Endodermal cell (in vitro differentiated cells): ENCODE measurements at regions not wholly inside any gene's neighbourhood (a gene's known extent, or its start where the extent isn't known, plus 50 kb on each side); places are given as distances from the start of the nearest gene placed in this dataset.

ENCODE experiments used
- DNase-seq: peaks from one replicate; pipeline ENCODE4 v3.0.0-alpha.2; 2017
- H3K27ac ChIP-seq: 2 replicates; pipeline ENCODE4 v1.5.1; 2013; ENCODE audit warnings: mild to moderate bottlenecking, low read depth, low read length, moderate library complexity
- H3K27me3 ChIP-seq: 2 replicates; pipeline ENCODE4 v1.6.1; 2013; ENCODE audit warnings: mild to moderate bottlenecking, low read length, moderate library complexity; ENCODE audit not compliant: insufficient read depth, control insufficient read depth, poor library complexity, severe bottlenecking
- H3K36me3 ChIP-seq: 2 replicates; pipeline ENCODE4 v1.7.0; 2013; ENCODE audit warnings: mild to moderate bottlenecking, low read length, moderate library complexity; ENCODE audit not compliant: control insufficient read depth, insufficient read depth
- H3K4me1 ChIP-seq: one replicate; pipeline ENCODE4 v1.7.0; 2013; ENCODE audit warnings: low read length; ENCODE audit not compliant: control insufficient read depth, insufficient read depth
- H3K4me3 ChIP-seq: 2 replicates; pipeline ENCODE4 v1.5.1; 2013; ENCODE audit warnings: mild to moderate bottlenecking, low read length, moderate library complexity
- H3K9ac ChIP-seq: 2 replicates; pipeline ENCODE4 v1.6.1; 2013; ENCODE audit warnings: mild to moderate bottlenecking, low read length, moderate library complexity; ENCODE audit not compliant: poor library complexity, severe bottlenecking; ENCODE audit errors: extremely low read depth
- H3K9me3 ChIP-seq: 2 replicates; pipeline ENCODE4 v1.6.1; 2013; ENCODE audit warnings: mild to moderate bottlenecking, low read length, moderate library complexity; ENCODE audit not compliant: control insufficient read depth
- H3K27ac Mint-ChIP-seq: 2 replicates; pipeline ENCODE4 v1.8.0; 2020; ENCODE audit warnings: mixed read lengths
- H3K27me3 Mint-ChIP-seq: 2 replicates; pipeline ENCODE4 v1.8.0; 2021; ENCODE audit warnings: mild to moderate bottlenecking, mixed read lengths; ENCODE audit not compliant: insufficient read depth
- H3K36me3 Mint-ChIP-seq: 2 replicates; pipeline ENCODE4 v1.8.0; 2020; ENCODE audit warnings: low read depth, mixed read lengths
- H3K4me1 Mint-ChIP-seq: 2 replicates; pipeline ENCODE4 v1.8.0; 2020; ENCODE audit warnings: mixed read lengths
- H3K4me3 Mint-ChIP-seq: 2 replicates; pipeline ENCODE4 v1.8.0; 2020; ENCODE audit warnings: mild to moderate bottlenecking, moderate library complexity, mixed read lengths
- H3K9me3 Mint-ChIP-seq: 2 replicates; pipeline ENCODE4 v1.8.0; 2020; ENCODE audit warnings: mild to moderate bottlenecking, mixed read lengths
- CTCF ChIP-seq: fragments of 200-600 bp; sonication (generic); conservative IDR thresholded peaks from 2 replicates; pipeline ENCODE4 v1.5.0; 2021; ENCODE audit warnings: antibody characterized with exemption, mild to moderate bottlenecking
- WGBS, 2 experiments: methylation state at CpG; one replicate each; pipeline versions ENCODE4 v1.1.5 to v1.1.7; 2013; ENCODE audit warnings: missing lambda C conversion rate in 2 of 2, mixed read lengths in 1 of 2; ENCODE audit not compliant: insufficient coverage in 1 of 2, insufficient read length in 1 of 2; 5-methylcytosine and 5-hydroxymethylcytosine counted together

GRCh38 chr22:49014227-49015201, 813.2 kb downstream of the BRD1 start:
- no peaks in the 10 kb centered on the region for H3K36me3 ChIP-seq
- H3K4me3 Mint-ChIP-seq, result no peak overlapping the region
- peaks cover 14% of the 10 kb centered on the region for H3K4me1 ChIP-seq
- no peak overlapping the region for H3K4me3 ChIP-seq
- H3K27me3 ChIP-seq, result no peaks in the 10 kb centered on the region
- DNase-seq, result peak; percentile 23
- H3K27ac ChIP-seq, result no peak overlapping the region
- no peaks in the 10 kb centered on the region for H3K27me3 Mint-ChIP-seq
- H3K27ac Mint-ChIP-seq, result no peak overlapping the region
- peaks cover 9% of the 10 kb centered on the region for H3K4me1 Mint-ChIP-seq
- H3K9ac ChIP-seq, result no peak overlapping the region
- WGBS, 2 experiments, result 86 to 91% methylated on average over 15 to 24 of the region's 24 CpGs
- no peaks in the 10 kb centered on the region for H3K36me3 Mint-ChIP-seq
- no peak for TF ChIP-seq CTCF
- H3K9me3 Mint-ChIP-seq, result no peaks in the 10 kb centered on the region
- no peaks in the 10 kb centered on the region for H3K9me3 ChIP-seq

GRCh38 chr22:49013707-49014106, 814.0 kb downstream of the BRD1 start:
- no peak for TF ChIP-seq CTCF
- H3K36me3 Mint-ChIP-seq, result no peaks in the 10 kb centered on the region
- Histone ChIP-seq H3K4me1 (peaks cover 14% of the 10 kb centered on the region), H3K4me3 (no peak overlapping the region), H3K27ac (no peak overlapping the region), H3K9me3 (no peaks in the 10 kb centered on the region), H3K36me3 (no peaks in the 10 kb centered on the region), H3K9ac (no peak overlapping the region), H3K27me3 (no peaks in the 10 kb centered on the region)
- H3K27ac Mint-ChIP-seq, result no peak overlapping the region
- no peak overlapping the region for H3K4me3 Mint-ChIP-seq
- 92 to 94% methylated on average over 12 of the region's 12 CpGs for WGBS, 2 experiments
- no peaks in the 10 kb centered on the region for H3K9me3 Mint-ChIP-seq
- H3K27me3 Mint-ChIP-seq, result no peaks in the 10 kb centered on the region
- peaks cover 9% of the 10 kb centered on the region for H3K4me1 Mint-ChIP-seq
- peak; percentile 13 for DNase-seq

GRCh38 chr22:49012712-49013395, 814.8 kb downstream of the BRD1 start:
- Mint-ChIP-seq H3K27ac (no peak overlapping the region), H3K4me1 (peaks cover 9% of the 10 kb centered on the region), H3K36me3 (no peaks in the 10 kb centered on the region), H3K9me3 (no peaks in the 10 kb centered on the region), H3K27me3 (no peaks in the 10 kb centered on the region), H3K4me3 (no peak overlapping the region)
- WGBS, 2 experiments, result 92 to 95% methylated on average over 12 of the region's 12 CpGs
- H3K36me3 ChIP-seq, result no peaks in the 10 kb centered on the region
- TF ChIP-seq CTCF, result no peak
- peaks cover 14% of the 10 kb centered on the region for H3K4me1 ChIP-seq
- no peak overlapping the region for H3K4me3 ChIP-seq
- H3K27me3 ChIP-seq, result no peaks in the 10 kb centered on the region
- no peak overlapping the region for H3K27ac ChIP-seq
- peak; percentile 10 for DNase-seq
- no peak overlapping the region for H3K9ac ChIP-seq
- H3K9me3 ChIP-seq, result no peaks in the 10 kb centered on the region
